ES-I3 (cell line): ENCODE measurements at regions not wholly inside any gene's neighbourhood (a gene's known extent, or its start where the extent isn't known, plus 50 kb on each side); places are given as distances from the start of the nearest gene placed in this dataset.
"Not testable (repeated sequence)": the region's sequence is repeated elsewhere in the genome, so short reads cannot be mapped to it uniquely, and the experiment has no call there.

Experiments
- H3K36me3 ChIP-seq: 2 replicates; pipeline ENCODE4 v1.6.1; 2013; ENCODE audit warnings: mild to moderate bottlenecking, low read length, control low read depth, moderate library complexity; ENCODE audit not compliant: insufficient read depth
- H3K4me1 ChIP-seq: 2 replicates; pipeline ENCODE4 v1.6.1; 2013; ENCODE audit warnings: mild to moderate bottlenecking, control low read depth, low read length; ENCODE audit not compliant: insufficient read depth
- H3K9ac ChIP-seq: 2 replicates; pipeline ENCODE4 v1.6.1; 2013; ENCODE audit warnings: low read depth, mild to moderate bottlenecking, low read length, moderate library complexity
- H3K9me3 ChIP-seq: 2 replicates; pipeline ENCODE4 v1.6.1; 2013; ENCODE audit warnings: mild to moderate bottlenecking, low read length, moderate library complexity; ENCODE audit not compliant: control insufficient read depth, insufficient read depth

GRCh38 chr14:53278602-53279506 is 125.7 kb upstream of the DDHD1 start:
- Histone ChIP-seq H3K9me3 (no peaks in the 10 kb centered on the region; the same call in 1 of the 2 replicates), H3K36me3 (no peaks in the 10 kb centered on the region), H3K4me1 (no peaks in the 10 kb centered on the region), H3K9ac (no peak overlapping the region)

- Histone ChIP-seq H3K9me3 (no peaks in the 10 kb centered on the region), H3K9ac (no peak overlapping the region), H3K4me1 (no peaks in the 10 kb centered on the region), H3K36me3 (no peaks in the 10 kb centered on the region)
Observed at GRCh38 chr14:53273671-53274072, 120.5 kb upstream of the DDHD1 start.

GRCh38 chr14:53265025-53265424 is 111.9 kb upstream of the DDHD1 start:
- peaks cover 4% of the 10 kb centered on the region; the same call in 1 of the 2 replicates for H3K9me3 ChIP-seq

GRCh38 chr14:53260928-53261327 is 107.8 kb upstream of the DDHD1 start:
- H3K9me3 ChIP-seq, result peaks cover 4% of the 10 kb centered on the region; the same call in 1 of the 2 replicates
- no peaks in the 10 kb centered on the region for H3K36me3 ChIP-seq
- no peak overlapping the region for H3K9ac ChIP-seq
- H3K4me1 ChIP-seq, result no peaks in the 10 kb centered on the region

More at GRCh38 chr14:53265025-53265424, 111.9 kb upstream of the DDHD1 start:
- no peak overlapping the region for H3K9ac ChIP-seq
- no peaks in the 10 kb centered on the region for H3K4me1 ChIP-seq
- no peaks in the 10 kb centered on the region for H3K36me3 ChIP-seq

GRCh38 chr14:53260286-53260685 is 107.2 kb upstream of the DDHD1 start:
- no peaks in the 10 kb centered on the region for H3K4me1 ChIP-seq
- H3K36me3 ChIP-seq, result no peaks in the 10 kb centered on the region
- no peak overlapping the region for H3K9ac ChIP-seq
- peaks cover 4% of the 10 kb centered on the region; the same call in 1 of the 2 replicates for H3K9me3 ChIP-seq

- no peaks in the 10 kb centered on the region for H3K36me3 ChIP-seq
- H3K9me3 ChIP-seq, result no peaks in the 10 kb centered on the region; the same call in 1 of the 2 replicates
Observed at GRCh38 chr14:53252141-53252540, 99.0 kb upstream of the DDHD1 start.

GRCh38 chr14:53249059-53249458 is 95.9 kb upstream of the DDHD1 start:
- no peaks in the 10 kb centered on the region for H3K36me3 ChIP-seq
- no peaks in the 10 kb centered on the region; the same call in 1 of the 2 replicates for H3K9me3 ChIP-seq
- no peaks in the 10 kb centered on the region for H3K4me1 ChIP-seq

More at GRCh38 chr14:53252141-53252540, 99.0 kb upstream of the DDHD1 start:
- H3K4me1 ChIP-seq, result no peaks in the 10 kb centered on the region
- no peak overlapping the region for H3K9ac ChIP-seq

GRCh38 chr14:53247596-53248370 is 94.7 kb upstream of the DDHD1 start:
- no peaks in the 10 kb centered on the region; the same call in none of the 2 replicates for H3K9me3 ChIP-seq
- H3K4me1 ChIP-seq, result no peaks in the 10 kb centered on the region
- H3K9ac ChIP-seq, result no peak overlapping the region
- H3K36me3 ChIP-seq, result no peaks in the 10 kb centered on the region

More at GRCh38 chr14:53249059-53249458, 95.9 kb upstream of the DDHD1 start:
- no peak overlapping the region for H3K9ac ChIP-seq

GRCh38 chr14:53242898-53243297 is 89.8 kb upstream of the DDHD1 start:
- H3K36me3 ChIP-seq, H3K9ac ChIP-seq, H3K4me1 ChIP-seq, H3K9me3 ChIP-seq: not testable (repeated sequence)

- Histone ChIP-seq H3K9ac (no peak overlapping the region), H3K36me3 (no peaks in the 10 kb centered on the region), H3K4me1 (no peaks in the 10 kb centered on the region), H3K9me3 (peaks cover 4% of the 10 kb centered on the region; the same call in 1 of the 2 replicates)
Observed at GRCh38 chr14:53237488-53237887, 84.4 kb upstream of the DDHD1 start.

- Histone ChIP-seq H3K9me3 (no peaks in the 10 kb centered on the region), H3K4me1 (no peaks in the 10 kb centered on the region), H3K36me3 (no peaks in the 10 kb centered on the region), H3K9ac (no peak overlapping the region)
Observed at GRCh38 chr14:53236708-53237107, 83.6 kb upstream of the DDHD1 start.

- Histone ChIP-seq H3K4me1 (no peaks in the 10 kb centered on the region), H3K9ac (no peak overlapping the region), H3K36me3 (no peaks in the 10 kb centered on the region), H3K9me3 (no peaks in the 10 kb centered on the region; the same call in 1 of the 2 replicates)
Observed at GRCh38 chr14:53231171-53231570, 78.0 kb upstream of the DDHD1 start.

GRCh38 chr14:53228966-53229365 is 75.8 kb upstream of the DDHD1 start:
- no peaks in the 10 kb centered on the region for H3K4me1 ChIP-seq
- H3K36me3 ChIP-seq, result no peaks in the 10 kb centered on the region
- H3K9me3 ChIP-seq, result no peaks in the 10 kb centered on the region; the same call in 1 of the 2 replicates
- no peak overlapping the region for H3K9ac ChIP-seq

- H3K9me3 ChIP-seq, result no peaks in the 10 kb centered on the region; the same call in 1 of the 2 replicates
- H3K9ac ChIP-seq, result no peak overlapping the region
- H3K36me3 ChIP-seq, result no peaks in the 10 kb centered on the region
- H3K4me1 ChIP-seq, result no peaks in the 10 kb centered on the region
Observed at GRCh38 chr14:53227154-53227718, 74.1 kb upstream of the DDHD1 start.
